GM18507 (cell line): ENCODE measurements at regions not wholly inside any gene's neighbourhood (a gene's known extent, or its start where the extent isn't known, plus 50 kb on each side); places are given as distances from the start of the nearest gene placed in this dataset.

Source experiments
- DNase-seq: peaks from one replicate; pipeline ENCODE4 v3.0.0; 2011; ENCODE audit warnings: low read depth; ENCODE audit not compliant: insufficient read length; ENCODE audit errors: extremely low spot score
- FAIRE-seq: peaks from 2 replicates; lab custom pipeline; 2011; peaks lifted over from hg19 to GRCh38; lab: Jason Lieb, UNC

DNA sequence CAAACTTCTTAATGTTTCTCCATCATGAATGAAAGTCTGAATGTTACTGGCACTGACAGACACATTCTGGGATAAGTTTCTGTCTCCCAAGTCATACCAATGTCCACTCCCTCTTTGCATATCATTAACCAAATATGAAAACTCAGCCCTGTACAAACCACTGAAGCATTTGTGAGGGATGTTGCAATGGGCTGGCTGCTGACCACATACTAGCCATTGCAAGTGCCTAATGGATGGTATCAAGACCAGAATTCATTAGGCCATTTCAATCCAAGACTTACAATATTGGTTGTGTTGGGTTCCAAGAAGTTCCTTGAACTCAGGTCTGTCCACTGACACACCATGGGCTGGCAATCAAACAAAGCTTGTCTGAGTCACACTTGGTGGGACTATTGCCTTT is 73.8 kb downstream of the CBLN2 start:
- FAIRE-seq (no peak), DNase-seq (no peak)

DNA sequence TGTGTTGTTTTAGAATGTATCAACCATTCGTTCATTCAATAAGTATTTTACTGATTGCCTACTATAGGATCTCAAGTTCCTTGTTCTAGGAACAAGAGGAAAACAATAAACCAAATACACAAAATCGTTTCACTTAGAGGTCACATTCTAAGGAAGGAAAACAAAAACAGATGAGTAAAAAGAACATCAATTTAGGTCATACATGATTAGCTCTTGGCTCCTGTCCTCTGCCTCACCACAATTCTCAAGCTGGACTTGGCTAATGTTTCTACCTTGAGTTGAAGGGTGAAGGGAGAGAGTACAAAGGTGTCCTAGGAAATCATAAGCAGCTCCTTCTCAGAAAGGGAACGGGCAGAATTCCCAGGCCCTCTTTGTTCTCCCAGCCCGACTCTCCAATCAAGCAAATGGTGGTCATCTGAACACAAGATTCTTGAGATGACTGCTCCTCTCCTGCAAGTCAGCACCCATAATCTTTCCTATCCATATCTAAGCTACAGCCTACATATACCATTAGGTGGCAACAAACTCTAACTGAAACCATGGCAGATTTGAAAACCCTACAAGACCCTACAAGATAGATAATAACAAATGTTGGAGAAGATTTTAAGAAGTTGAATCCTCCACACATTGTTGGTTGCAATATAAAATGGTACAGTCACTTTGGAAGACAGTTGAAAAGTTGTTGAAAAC is 76.0 kb downstream of the CBLN2 start:
- FAIRE-seq: no peak
- no peak for DNase-seq

DNA sequence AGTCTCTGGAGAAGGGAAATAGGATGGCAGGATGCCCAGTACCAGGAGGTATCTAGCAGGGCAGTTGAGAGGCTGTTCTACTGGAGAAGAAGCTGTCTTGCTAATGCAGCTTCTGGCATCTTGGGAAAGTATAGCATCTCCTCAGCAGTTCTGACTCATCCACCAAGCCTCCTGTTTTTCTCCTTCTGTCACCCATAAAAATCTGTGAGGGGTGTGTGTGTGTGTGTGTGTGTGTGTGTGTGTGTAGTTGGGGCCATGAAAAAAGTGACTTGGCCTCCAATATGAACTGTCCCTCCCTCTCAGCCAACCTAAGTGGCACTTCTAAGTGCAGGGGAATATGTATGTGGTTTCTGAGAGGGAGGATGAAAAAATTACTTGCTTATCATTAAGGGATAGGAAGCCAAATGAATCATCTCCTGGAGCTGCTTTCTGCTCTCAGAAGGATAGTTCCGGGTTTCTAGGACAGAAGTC is 83.9 kb downstream of the CBLN2 start:
- no peak for FAIRE-seq
- no peak for DNase-seq

DNA sequence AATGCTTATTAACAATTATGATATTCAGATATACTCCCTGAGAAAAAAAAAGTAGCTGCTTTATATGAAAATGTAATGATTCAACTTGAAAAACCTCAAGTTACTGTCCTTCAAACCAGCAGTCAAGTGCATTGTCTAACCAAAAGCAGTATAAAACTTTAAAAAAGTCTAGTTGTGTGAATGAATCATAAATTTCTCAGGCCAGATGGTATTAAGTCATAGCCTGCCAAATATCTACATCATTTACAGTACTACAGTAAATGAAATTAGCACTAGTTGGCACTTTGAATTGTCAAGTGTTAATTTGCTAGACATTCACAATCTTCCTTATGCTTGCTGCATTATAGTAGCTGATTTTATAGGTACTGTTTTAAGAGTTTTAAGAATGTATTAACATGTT is 85.9 kb downstream of the CBLN2 start:
- FAIRE-seq: no peak
- no peak for DNase-seq

DNA sequence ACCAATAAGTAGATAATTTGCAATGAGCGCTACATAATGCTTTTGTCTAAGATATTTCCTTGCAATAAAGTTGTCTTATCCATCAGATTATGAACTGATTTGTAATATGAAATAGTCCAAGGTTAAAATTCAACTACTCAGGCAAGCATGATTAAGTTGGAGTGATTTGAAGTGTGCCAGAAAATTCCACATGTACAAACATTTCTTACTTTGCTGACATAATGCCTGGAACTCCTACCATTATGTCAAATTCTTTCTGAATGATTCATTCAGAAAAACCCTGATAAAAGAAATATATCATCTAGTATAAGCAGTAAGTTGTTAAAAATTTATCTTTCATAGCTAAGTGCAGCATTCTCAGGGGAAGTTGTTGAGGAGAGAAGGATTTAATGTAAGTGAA is 87.3 kb downstream of the CBLN2 start:
- DNase-seq (no peak), FAIRE-seq (no peak)

DNA sequence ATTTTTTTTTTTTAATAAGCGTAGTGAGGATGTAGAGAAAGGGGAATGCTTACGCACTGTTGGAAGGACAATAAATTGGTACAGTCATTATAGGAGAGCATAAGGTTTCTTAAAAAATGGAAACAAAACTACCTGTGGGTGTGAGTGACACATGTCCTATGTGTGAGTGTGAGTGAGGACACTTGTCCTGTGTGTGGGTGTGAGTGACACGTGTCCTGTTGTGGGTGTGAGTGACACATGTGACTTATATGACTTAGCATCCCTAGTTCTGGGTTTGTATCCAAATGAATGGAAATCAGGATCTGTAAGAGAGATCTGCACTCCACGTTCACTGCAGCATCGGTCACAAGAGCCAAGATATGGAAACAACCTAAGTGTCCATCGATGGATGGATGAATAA is 91.8 kb downstream of the CBLN2 start:
- FAIRE-seq: no peak
- no peak for DNase-seq

DNA sequence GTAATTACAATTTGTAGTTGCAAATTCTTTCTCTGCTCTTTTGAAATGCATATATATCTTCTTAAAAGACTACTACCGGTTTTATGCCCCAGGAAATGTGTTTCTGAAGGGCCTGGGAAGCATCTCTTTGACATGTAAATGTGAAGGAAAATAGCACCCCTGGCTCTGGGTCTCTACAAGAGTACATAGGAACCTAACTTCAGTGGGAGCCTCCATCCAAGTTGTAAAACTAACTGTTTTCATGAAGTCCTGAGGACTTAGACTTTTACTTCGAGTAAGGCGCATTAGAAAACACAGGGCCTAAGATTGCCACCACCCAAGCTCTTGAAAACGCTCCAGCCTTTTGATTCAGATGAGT is 99.4 kb downstream of the CBLN2 start:
- DNase-seq: no peak
- no peak for FAIRE-seq

DNA sequence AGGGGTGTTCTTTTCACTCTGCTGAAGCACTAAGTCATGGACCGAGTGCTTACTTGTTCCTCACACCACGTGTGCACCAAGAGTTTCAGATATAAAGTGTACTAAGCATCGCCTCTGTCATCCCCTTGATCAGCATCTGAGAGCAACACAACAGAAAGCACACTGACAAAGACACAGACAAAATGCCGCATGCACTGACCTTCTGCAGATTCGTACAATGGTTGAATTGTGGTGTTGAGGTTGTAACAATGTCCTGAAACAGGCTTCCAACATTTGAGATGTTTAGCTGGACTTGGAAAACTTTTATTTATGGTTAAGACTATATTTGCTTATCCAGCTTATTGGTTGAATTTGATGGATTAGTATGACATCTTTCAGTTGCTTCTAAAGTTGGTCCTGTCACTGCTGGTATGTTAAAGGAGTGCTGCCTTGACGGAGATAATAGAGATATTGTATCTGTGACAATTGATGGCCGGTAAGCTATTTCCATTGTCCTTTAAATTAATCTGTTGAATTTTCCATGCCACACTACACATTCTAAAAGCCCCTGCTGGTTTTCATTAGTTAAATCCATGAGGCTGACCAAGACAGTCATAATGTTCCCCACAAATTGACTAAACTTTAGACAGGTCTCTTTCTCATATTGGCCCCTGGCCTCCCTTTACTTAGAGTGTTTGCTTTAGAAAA is 99.9 kb downstream of the CBLN2 start:
- FAIRE-seq: no peak
- no peak for DNase-seq

DNA sequence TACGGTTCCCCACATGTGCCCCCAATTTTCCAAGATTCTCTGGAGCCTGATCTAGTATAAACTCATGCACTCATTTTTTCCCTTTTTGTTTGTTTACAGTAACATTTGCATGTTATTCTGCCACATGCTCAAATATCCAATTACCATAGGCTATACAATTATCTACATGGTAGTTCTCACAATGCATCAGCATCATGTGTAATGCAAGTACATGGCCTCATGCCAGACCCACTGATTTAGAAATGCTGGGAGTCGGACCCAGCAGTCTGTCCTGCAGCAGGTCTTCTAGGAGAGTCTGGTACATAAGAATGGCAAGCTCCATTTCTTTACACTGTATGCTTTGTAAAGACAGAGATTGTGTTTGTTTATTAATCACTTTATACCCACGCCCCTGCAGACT is 107.7 kb downstream of the CBLN2 start:
- DNase-seq: no peak
- FAIRE-seq: no peak

DNA sequence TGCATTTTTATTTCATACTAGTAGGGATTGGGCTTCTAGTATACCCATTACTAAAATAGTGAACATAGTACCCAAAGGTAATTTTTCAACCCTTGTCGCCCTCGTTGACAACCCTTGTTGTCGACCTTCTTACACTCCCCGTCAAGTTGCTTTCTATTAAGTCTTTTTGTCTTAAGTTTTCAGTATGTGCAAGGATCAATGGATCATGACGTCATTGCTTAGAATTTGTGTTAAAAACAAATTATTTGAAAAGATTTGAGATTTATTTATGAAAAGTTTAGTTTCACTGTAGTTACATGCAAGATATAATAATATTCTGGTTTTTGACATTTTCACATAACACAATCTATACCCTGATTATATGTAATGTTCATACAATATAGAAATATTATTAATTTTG is 110.4 kb downstream of the CBLN2 start:
- DNase-seq (no peak), FAIRE-seq (no peak)

DNA sequence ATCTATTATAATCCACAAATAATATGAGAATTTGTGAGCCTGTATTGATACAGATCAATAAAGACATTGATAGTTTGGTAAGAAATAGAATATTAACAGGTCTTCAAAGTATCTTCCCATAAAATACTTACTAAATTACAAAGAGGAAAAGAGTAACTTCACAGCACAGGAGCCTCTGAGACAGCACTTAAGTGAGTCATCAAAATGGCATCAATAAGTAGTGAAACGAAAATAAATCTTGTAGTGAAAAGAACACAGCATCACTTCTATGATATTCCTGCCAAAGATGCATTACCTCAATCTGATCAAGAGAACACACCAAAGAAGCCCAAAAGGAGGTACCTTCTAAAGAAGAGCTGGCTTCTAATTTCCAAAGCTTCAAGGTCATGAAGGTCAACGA is 116.4 kb downstream of the CBLN2 start:
- FAIRE-seq (no peak), DNase-seq (no peak)

DNA sequence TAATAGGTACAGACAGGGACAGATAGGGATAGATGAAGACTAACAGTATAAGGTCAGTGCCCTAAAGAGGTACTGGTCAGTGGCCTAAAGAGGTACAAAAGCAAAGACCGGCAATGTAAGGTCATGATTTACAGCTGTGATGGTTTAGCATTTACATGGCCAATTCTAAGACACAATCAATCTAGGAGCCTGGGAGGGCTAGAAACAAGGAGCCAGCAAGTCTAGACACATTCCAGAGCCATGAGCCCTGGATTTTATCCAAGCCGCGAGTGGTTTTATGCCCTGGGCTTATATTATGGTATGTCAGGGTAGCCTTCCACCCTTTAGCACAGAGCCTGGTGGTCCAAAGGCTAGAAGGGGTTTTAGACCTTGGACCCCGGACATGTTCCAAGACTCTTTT is 124.2 kb downstream of the CBLN2 start:
- FAIRE-seq: no peak
- no peak for DNase-seq

DNA sequence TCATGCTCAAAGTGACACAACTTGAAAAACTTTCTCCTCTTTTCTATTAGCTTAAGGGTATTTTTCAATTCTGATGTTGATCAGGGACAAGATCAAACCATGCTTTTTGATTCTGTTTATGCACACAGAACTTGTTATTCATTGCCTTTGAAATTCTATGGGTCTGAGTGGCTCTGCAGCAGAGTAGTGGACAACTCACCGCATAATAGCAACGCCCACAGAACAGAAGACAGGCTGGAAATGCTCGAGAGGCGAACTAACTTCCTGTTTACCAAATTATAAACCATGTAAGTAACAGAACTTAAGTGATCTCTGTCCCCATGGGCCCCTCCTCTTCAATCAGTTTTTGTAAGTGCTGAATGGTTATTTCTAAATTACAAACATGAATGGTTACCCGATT is 131.2 kb downstream of the CBLN2 start:
- no peak for DNase-seq
- FAIRE-seq: no peak

DNA sequence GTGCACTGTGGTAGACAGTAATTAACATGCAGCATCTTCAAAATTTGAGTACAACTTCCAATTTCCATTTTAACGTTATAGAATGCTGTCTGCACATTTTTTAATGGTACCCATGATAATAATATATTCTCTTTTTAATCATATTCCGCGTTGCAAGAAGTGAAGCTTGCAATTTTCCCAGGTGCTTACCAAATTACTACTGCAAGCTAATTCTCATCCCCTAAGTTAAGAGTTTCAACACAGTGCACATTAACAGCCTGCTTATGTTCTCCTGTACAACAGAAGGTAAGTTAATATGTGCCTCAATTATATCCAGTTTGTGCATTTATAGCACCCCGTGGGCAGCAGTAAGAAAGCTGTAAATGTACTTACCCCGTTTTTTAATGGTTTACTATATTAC is 132.9 kb downstream of the CBLN2 start:
- no peak for FAIRE-seq
- DNase-seq: no peak

DNA sequence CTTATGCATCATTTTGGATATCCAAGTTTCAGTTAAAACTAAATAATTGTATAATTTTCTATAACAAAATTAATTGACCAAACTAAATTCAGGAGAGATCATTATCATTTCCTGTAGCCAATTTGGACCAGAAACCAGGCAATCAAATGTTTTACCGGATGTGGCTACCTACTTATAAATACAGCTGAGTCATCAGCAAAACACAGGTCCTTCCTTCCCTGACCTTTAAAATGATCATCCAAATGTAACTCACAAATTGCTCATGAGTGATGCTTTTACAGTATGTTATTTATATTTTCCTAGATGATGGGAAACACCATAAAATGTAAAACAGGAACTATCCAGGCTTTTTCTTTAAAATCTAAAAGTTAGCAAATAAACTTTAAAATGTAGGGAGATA is 133.7 kb downstream of the CBLN2 start:
- FAIRE-seq (no peak), DNase-seq (no peak)

DNA sequence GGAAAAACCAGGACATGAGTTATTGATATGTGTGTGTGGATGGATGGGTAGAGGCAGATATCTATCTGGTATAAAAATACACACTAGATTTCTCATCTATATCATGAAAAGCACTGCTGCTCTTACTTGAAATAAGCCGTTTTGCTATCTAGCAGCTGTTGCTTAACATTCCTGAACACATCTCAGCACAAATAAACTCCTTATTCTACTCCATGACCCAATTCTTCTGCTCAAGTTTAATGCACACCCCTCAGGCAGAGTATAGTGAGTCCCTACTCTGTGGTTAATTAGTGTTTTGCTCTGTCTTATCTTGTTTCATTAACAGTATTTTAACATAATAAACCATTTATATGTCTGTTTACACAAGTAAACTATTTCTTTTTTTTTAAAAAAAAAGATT is 134.2 kb downstream of the CBLN2 start:
- FAIRE-seq: no peak
- DNase-seq: no peak

DNA sequence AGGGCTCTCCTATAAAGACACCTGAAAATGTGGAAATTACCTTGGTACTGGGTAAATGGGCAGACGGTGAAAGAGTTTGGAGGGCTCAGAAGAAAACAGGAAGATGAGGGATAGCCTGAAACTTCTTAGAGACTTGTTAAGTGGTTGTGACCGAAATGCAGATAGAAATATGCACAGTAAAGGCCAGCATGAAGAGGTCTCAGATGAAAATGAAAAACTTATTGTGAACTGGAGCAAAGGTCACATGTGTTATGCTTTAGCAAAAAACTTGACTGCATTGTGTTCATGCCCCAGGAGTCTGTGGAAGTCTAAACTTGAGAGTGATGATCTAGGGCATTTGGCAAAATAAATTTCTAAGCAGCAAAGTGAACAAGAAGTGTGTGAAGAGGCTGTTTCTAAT is 137.1 kb downstream of the CBLN2 start:
- FAIRE-seq (no peak), DNase-seq (no peak)

DNA sequence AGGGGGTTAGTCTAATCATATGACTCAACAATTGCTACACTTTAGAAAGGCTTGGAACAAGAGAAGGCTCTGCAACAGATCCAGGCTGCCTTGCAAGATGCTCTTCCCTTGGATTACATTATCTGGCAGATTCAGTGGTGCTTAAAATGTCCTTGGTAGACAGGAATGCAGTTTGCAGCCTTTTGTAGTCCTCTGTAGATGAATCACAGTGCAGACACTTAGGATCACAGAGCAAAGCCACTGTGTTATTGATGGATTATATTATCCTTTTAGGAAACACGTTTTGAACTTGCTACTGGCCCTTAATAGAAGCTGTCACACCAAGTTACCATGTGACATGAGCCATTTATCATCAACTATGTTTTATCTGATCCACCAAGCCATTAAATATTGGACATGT is 152.2 kb downstream of the CBLN2 start:
- FAIRE-seq (no peak), DNase-seq (no peak)

DNA sequence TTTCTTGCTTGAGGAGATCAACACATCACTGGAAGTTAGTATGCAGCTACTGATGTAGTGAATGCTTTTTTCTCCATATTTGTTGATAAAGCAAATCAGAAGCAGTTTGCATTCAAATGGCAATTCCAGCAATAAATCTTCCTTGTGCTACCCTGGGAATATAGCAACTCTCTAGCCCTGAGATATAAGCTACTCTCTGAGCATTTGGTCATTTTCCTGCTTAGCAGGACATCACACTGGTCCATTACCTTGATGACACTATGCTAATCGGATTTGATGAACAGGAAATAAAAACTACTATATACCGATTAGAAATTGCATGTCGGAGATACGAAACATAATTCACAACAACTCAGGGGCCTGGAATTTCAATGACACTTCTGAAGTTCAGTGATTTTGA is 152.7 kb downstream of the CBLN2 start:
- DNase-seq (no peak), FAIRE-seq (no peak)

DNA sequence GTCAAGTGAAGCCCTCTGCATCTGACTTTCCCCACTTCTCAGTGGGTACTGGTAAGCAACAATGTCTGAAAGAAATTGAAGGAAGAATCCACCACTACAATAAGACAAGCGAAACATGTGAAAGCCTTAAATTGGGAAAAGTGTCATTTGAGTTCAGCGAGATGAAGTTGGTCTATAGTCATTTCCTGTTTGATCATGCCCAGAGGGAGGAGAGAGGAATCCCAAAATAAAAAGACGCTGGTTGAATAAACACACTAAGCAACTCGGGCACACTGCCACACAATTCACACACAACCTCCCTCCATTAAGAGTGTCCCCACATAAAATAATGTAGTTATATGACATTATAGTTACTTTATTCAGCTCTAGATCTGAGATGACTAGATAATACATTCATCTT is 166.1 kb downstream of the CBLN2 start:
- DNase-seq: no peak
- FAIRE-seq: no peak

DNA sequence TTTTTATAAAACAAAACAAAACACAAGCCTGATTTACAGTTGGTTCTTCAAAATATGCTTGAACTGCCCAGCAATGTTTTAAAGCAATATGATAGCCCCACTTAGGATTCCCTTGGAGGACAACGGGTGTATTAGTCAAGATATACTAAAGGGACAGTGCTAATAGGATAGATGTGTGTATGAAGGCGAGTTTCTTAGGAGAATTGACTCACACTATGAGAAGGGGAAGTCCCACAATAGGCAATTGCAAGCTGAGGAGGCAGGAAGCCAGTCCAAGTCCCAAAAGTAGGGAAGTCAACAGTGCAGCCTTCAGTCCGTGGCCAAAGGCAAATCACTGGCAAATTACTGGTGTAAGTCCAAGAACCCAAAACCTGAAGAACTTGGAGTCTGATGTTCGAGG is 167.9 kb downstream of the CBLN2 start:
- DNase-seq: no peak
- FAIRE-seq: no peak

DNA sequence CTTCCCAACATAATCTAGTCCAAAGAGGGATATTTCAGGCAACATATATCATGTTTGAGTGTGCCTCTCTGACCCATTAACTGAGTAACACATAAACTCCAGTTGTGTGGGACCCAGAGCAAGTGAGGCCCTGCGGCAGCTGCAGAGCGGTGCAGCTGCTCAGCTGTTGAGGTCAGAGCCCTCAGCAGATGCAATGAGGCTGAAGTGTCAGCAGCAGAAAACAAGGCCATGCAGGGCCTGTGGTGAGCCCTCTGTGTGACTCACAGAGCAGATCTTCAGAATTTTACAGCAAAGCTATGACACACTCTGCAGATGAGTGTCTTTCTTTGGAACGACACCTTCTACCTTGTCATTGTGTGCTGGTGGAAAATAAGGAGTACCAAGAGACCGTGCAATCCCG is 168.5 kb downstream of the CBLN2 start:
- FAIRE-seq (no peak), DNase-seq (no peak)
